Iris pigment epithelial cell (primary cell): ENCODE measurements at regions not wholly inside any gene's neighbourhood (a gene's known extent, or its start where the extent isn't known, plus 50 kb on each side); places are given as distances from the start of the nearest gene placed in this dataset.
"Not testable (repeated sequence)": the region's sequence is repeated elsewhere in the genome, so short reads cannot be mapped to it uniquely, and the experiment has no call there.

Source experiments
- DNase-seq: peaks from one replicate; pipeline ENCODE4 v3.0.0-alpha.2; 2011; ENCODE audit warnings: low read depth

DNA sequence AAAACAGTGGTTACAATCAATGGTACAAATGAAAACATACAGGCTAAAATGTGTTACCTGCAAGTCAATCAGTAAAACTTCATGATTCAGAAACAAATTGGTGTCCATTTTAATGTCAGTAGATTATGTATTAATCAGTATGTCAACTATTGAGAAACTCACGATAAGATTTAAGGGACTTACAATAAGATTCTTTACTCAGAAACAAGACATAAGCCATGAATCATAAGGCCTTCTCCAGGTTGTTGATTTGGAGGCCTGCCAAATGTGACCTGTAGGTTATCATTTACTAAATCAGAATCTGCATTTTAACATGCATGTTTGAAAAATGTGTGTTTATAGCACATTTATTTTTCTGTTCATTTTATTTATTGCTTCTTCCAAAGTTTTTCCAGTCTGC is 623.1 kb downstream of the CCDC85A start:
- no peak for DNase-seq

DNA sequence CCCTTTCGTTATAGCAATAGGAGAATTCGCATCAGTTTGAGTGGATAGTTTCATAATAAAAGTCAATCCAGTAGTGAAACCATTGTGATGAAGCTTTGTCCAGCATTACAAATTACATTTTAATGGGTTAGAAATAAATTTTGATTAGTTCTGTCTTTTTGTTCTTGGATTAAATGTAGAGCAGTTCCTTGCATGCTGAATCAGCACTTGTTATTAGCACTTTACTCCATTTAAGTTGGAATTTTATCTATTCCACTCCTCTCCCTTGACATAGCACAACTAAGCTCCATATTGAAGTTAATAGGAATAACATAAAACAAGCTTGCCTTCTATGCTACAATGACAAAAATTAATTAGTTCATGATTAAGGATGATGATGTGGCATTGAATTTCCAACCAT is 624.1 kb downstream of the CCDC85A start:
- DNase-seq, result no peak

DNA sequence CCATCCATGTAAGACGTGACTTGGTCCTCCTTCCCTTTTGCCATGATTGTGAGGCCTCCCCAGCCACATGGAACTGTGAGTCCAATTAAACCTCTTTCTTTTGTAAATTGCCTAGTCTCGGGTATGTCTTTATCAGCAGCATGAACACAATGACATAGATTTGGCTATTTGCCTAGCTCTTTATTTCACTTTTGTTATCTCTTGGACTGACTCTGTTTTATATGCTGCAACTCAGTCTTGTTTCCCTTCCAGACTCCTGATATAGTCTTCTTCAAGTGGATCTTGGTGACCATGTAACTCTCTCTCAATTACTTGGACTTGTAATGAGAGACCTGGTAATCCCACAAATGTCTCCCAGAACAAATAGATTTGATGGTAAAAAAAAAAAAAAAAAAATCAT is 627.6 kb downstream of the CCDC85A start:
- peak; percentile 18 for DNase-seq

DNA sequence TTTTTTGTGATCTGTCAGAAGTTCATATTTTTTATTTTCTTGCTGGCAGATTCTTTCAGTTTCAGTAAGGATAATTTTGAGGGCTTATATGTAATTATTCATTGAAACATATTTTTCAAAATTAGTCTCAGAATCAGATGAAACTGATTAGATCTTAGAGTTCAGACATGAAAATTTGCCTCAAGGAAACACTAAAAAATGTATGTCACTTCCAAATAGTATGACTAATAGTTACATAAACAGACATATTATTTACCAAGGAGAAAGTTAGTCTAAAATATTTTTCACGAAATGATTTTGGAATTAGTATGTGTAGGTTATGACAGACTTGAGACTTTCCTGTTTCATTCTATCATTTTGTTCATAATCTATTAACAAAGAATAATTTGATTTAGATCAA is 628.6 kb downstream of the CCDC85A start:
- peak; percentile 6 for DNase-seq

DNA sequence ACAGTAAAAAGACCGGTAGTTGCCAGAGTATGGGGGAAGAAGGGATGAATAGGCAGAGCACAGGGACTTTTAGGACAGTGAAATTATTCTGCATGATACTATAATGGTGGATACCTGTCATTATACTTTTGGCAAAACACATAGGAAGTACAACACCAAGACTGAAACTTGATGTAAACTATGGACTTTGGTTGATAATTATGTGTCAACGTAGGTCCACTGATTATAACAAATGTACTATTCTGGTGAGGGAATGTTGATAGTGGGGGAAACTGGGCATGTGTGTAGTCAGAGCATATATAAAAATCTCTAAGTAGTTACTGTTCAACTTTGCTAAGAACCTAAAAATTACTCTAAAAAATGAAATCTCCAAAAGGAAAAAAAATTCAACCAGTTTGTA is 629.7 kb downstream of the CCDC85A start:
- no peak for DNase-seq

DNA sequence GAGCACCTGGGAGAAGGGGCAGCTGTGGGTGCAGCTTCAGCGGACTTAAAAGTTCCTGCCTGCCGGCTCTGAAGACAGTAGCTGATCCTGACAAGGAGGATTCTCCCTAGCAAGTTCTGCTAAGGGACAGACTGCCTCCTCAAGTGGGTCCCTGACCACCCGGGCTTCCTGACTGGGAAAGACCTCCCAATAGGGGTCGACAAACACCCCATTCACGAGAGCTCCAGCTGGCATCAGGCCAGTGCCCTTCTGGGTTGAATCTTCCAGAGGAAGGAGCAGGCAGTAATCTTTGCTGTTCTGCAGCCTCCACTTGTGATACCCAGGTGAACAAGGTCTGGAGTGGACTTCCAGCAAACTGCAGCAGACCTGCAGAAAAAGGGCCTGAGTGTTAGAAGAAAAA is 632.9 kb downstream of the CCDC85A start:
- DNase-seq, result no peak

DNA sequence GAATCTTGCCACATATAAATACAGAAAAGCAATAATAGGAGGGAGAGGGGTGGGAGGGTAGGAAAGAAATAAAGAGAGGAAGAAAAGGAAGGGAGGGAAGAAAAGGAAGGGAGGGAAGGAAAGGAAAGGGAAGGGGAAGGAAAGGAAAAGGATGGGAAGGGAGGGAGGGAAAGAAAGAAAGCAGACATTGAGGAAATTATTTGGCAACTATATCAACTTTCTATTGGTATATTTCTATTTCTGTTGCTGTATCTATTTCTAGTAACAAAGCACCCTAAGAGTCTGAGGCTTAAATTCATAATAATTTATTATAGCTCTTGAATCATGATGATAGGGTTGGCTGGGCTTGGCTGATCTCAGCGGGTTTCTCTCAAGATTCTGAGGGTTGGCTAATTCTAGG is 648.0 kb downstream of the CCDC85A start:
- DNase-seq, result no peak

DNA sequence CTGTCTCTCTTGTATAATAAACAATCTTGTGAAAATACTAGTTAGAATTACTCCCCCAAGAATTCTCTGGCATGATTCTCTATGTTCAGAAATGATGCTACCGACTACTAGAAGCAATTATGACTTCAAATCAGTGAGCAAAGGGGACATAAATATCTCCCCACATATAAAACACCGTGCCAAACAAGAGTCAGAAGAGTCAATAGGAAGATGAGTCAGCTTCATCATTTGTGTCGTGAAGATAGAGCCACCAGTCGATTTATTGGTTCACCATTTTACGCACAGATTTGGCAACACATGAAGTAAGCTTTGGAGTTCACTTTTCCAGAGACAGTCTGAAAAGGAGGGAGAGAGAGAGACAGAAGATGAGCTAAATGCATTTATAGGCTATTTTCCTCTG is 650.9 kb downstream of the CCDC85A start:
- no peak for DNase-seq

DNA sequence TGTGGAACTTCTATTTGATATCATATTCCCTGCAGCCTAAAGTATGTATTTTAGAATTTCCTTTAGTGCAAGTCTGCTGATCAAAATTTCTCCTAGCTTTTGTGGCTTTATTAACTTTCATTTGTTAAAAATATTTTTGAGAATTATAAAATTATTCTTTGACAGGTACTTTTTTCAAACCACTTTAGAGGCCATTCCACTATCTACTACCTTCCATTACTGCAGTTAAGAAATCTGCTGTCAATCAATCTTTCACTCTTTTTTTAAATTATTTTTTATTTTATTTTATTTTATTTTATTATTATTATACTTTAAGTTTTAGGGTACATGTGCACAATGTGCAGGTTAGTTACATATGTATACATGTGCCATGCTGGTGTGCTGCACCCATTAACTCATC is 656.2 kb downstream of the CCDC85A start:
- DNase-seq, result not testable (repeated sequence)

DNA sequence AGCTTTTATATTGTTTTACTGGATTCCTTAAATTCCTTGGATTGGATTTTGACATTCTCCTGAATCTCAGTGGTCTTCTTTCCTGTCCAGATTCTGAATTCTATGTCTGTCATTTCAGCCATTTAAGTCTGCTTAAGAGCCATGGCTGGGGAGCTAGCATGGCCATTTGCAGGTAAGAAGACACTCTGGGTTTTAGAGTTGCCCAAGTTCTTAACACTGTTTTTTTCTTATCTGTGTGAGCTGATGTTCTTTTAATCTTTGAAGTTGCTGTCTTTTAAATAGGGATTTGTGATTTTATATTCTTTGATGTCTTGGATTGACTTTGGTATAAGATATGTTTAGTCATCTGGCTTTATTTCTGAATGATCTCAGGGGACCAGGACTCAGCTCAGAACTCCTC is 677.2 kb downstream of the CCDC85A start:
- DNase-seq, result no peak

DNA sequence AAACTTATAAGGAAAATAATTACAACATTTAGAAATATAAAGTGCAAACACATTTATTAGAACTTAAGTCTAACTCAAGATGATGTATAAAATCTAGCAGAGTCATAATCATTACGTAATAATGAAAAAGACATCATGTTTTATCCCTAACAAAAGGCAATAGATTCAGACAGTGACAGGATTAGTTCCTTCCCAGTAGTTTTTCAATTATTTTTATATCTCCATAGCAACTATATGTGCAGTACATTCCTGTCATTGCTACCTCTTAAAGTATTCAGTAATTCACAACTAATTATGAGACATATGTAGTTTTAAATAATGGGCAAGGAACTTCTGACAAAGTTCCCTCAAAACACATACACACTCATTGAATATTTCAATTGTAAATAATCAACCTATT is 687.9 kb downstream of the CCDC85A start:
- peak; percentile 6 for DNase-seq

DNA sequence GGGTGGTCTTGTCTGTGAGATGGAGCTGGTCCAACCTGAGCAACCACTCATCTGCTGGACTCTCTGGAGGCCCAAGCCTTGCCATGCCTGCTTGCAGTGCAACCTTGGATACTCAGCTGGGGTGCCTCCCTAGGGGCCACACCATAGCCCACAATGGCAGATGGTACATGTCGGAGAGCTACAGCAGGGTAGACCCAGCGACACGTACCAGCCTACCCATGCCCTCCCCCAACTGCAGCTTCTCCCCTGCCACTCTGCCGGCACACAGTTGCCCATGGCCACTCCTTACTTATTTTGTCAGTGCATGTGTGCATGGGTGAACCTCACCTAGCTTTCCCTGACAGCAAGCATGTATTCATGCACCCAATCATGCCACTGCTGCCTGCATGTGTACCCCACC is 690.9 kb downstream of the CCDC85A start:
- no peak for DNase-seq

DNA sequence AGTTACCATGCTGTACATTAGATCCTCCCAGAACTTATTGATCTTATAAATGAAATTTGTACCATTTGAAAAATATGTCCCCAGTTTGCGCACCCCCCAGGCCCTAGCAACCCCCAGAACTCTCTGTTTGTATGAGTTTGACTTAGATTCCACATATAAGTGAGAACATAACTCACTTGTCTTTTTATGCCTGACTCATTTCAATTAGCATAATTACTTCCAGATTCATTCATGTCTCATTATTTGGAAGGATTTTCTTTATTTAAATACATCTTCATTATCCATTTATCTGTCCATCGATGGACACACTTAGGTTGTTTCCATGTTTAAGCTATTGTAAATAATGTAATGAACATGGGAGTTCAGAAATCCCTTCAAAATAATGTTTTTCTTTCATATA is 705.9 kb downstream of the CCDC85A start:
- no peak for DNase-seq

DNA sequence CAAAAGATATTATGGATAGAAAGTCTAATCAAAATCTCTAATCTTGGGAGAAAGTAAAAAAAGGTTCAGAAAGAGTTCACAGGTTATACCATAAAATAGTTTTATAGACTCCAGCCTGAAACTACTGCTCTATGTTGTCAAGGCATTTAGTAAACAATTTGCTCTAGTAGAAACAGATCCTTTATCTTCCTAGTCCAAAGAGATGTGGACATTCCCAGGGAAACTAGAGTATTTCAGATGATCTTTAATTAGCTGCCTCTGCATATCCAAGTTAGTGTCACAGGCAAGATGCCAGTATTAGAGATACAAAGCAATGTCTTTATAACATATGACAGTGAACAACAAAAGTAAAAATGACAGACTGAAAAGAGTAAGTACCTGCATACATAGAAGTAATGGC is 708.6 kb downstream of the CCDC85A start:
- DNase-seq, result no peak

DNA sequence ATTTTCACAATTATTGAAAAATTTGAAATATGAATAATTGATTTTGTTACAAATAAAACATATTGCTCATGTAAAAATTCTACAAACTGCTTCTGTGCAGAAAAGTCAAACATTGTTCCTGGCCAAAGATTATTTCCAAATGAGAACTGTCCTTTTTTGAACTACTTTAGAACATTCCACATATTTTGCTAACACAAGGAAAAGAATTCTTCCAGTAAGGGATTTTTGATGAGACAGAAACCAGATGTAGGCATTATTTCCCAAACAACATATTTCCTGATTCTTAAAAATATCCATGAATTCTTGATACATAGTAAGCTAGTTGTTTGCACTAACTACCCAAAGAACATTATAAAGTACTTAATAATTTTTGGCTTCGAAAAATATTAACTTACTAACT is 715.2 kb downstream of the CCDC85A start:
- DNase-seq, result no peak

DNA sequence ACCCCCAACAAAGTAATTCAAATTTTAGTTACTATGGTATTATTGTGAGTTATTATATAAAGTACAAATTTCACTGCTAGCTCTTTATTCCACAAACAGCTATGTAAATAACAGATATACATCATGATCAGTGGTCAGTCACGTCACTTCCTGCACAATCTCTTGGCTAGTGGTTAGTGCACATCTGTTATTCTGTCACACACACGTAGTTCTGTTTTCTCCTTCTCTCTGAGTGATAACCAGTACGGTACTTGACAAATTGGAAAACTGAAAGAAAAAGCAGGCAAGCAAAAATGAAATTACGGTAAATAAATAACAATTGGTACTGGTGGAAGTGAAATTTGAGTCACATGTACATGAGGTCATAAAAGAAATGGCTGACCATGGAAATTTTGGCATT is 728.7 kb downstream of the CCDC85A start:
- DNase-seq, result no peak

DNA sequence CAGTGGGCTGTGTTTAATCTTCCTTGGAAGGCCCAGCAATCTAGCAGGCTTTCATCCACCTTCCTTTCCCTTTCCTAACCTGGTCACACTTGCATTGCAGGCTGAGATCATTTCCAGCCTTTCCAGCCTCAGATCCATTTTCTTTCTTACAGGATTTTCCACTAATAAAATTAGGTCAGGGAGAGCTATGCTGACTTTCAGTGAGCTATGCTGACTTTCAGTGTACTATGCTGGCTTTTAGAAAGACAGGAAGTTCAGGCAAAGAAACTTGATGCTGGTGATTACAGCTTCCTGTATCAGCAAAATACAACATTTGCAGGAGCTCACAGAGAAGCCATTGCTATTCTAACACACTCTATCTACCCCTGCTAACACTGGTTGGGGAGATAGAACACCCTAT is 735.0 kb downstream of the CCDC85A start:
- no peak for DNase-seq

DNA sequence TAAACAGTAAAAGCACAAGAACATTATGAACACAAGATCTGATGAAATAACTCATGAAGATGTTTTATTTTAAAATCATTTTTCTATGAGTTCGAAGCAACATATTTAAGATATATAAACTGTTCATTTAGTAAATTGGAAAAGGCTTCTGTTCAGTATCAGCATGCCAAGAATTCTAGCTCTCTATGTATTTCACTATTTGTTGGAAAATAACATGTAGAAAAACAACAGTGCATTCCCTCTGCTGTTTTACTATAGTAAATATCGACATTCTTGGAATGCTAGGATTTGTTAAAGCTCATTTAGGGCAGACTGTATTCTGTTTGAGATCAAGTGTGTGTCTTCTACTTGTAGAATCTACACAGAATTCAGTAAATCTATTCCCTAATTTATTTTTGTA is 750.2 kb downstream of the CCDC85A start:
- no peak for DNase-seq

DNA sequence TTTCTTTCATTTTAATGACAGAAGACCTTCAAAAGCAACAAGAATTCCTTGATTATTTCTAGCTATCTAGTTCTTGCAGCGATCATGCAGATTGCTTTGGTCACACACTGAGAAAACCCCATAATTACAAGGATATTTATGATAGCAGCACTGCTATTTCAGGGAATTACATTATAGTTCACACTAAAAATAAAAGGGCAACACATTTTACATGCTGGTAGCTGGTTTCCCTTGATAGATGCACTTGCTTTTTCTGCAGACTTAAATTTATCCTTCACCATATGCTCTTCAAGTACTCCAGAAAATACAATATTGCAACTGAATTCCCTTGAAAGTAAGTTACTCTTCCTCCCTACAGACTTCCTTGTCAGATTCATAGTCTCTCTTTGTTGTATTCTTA is 751.1 kb downstream of the CCDC85A start:
- DNase-seq, result no peak

DNA sequence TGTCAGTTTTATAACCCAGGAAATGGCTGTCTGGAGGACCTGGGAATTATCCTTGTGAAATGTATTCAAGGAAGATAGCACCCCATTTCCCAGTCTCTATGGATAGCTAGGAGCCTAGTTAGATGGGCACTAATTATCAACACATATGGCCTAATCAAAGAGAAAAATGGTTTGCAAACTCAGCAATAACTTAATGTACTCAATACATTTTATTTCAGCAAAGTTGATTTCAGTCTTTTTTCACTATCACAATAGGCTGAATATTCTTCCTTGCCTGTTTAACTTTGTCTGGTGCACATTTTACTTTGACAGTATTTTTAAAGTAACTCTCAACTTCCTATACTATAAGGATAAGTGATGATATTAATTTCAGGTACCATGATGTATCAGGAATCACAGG is 756.3 kb downstream of the CCDC85A start:
- DNase-seq, result no peak

DNA sequence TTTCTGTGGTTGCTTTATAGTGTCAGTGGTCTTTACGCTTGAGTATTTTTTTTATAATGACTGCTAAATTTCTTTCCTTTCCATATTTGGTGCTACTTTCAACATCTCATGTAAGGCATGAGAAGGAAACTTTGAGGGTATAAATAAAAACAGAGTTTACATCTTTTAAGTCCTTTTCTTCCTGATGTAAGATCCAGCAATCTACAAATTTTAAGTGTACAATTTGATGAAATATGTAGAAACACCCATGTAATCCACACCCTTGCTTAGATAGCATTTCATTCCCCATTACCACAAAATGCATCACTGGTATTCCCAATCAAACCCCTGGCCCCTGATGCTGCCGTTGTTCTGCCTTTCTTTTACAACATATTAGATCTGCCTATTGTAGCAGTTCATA is 769.1 kb downstream of the CCDC85A start:
- no peak for DNase-seq

DNA sequence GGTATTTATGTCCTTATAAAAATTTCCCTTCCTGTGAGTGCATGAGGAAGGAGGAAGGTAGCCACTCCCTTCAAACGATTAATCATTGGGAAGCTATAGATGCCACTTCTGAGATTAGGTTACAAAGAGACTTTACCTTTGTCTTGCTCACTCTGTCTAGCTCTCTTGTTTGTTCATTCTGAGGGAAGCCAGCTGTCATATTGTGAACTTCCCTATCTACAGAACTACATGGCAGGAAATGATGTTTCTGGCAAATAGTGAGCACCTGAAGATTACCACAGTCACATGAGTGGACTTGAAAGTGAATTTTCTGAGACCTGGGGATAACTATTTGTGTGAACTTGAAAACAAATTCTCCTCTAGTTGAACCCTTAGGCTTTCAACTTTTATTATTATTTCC is 776.8 kb downstream of the CCDC85A start:
- no peak for DNase-seq

DNA sequence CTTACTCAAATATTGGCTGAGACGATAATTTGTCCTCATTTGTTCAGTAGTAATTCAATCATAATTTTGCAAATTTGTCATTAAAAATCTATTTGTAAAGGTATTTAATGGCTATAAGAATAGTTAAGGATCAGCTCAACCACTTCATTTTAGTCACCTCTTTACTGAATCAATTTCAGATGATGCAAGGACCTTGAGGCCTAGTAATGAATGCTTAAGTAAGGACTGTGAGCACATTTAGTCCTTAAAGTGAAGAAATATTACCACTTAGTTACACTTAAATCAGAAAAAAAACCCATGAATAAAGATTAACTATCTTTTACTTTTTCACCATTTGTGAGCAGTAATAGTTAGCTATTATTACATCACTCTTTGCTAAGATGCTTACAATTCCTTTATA is 778.9 kb downstream of the CCDC85A start:
- DNase-seq, result no peak

DNA sequence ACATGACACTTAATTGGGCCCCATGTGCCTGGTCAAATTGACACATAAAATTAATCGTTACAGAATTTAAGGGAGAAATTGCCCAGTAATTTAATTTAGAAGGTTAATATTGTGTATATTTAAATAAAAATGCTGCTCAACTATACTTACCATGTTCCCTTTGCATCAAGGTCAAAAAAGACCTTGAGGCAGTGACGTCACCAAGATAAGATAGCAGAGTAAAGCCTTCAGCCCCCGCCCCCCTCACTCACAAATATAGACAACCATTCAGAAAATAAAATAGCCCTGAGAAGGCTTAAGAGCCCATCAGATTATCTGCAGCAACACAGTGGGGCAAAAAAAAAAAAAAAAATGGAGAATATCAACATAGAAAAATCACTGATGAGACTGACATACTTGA is 785.7 kb downstream of the CCDC85A start:
- no peak for DNase-seq

DNA sequence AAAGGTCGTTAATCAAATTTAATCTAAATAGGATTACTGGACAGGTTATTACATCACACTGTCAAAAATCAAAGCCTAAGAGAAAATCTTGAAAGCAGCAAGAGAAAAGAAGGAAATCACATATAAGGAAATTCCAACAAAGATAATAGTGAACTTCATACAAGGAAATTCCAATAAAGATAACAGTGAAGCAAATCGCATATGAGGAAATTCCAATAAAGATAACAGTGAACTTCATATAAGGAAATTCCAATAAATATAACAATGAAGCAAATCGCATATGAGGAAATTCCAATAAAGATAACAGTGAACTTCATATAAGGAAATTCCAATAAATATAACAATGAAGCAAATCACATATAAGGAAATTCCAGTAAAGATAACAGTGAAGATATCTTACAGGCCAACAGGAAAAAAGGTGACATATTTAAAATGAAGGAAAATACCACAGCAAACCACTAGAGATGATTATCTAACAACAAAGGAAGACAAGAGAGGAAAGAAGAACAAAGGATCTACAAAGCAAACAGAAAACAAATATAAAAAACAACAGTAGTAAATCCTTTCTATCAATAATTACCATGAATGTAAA is 787.7 kb downstream of the CCDC85A start:
- no peak for DNase-seq
